ENCODE measurements at regions not wholly inside any gene's neighbourhood (a gene's known extent, or its start where the extent isn't known, plus 50 kb on each side); places are given as distances from the start of the nearest gene placed in this dataset.

- TF ChIP-seq, protein P1, sequence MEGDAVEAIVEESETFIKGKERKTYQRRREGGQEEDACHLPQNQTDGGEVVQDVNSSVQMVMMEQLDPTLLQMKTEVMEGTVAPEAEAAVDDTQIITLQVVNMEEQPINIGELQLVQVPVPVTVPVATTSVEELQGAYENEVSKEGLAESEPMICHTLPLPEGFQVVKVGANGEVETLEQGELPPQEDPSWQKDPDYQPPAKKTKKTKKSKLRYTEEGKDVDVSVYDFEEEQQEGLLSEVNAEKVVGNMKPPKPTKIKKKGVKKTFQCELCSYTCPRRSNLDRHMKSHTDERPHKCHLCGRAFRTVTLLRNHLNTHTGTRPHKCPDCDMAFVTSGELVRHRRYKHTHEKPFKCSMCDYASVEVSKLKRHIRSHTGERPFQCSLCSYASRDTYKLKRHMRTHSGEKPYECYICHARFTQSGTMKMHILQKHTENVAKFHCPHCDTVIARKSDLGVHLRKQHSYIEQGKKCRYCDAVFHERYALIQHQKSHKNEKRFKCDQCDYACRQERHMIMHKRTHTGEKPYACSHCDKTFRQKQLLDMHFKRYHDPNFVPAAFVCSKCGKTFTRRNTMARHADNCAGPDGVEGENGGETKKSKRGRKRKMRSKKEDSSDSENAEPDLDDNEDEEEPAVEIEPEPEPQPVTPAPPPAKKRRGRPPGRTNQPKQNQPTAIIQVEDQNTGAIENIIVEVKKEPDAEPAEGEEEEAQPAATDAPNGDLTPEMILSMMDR (conservative IDR thresholded peaks at IDR 0.05 in 1 of 2, IDR thresholded peaks at IDR 0.05 in 1 of 2; ENCODE audit: low read depth in 1 of 2, low read length in 2 of 2) = no peak
- no peak for TF ChIP-seq EZH2 (IDR thresholded peaks at IDR 0.05; ENCODE audit: low read length, missing control alignments)
These were observed 56.0 kb upstream of the WSB1 start for GRCh38 chr17:27237890-27238289.

Data from fibroblast of lung (primary cell).